ENCODE measurements at regions not wholly inside any gene's neighbourhood (a gene's known extent, or its start where the extent isn't known, plus 50 kb on each side); places are given as distances from the start of the nearest gene placed in this dataset.

- intact Hi-C loops (cut with DNase I): no loop called here
- Histone ChIP-seq H3K4me3 (no peak overlapping the region), H3K4me1 (no peaks in the 10 kb centered on the region), H3K9me3 (no peaks in the 10 kb centered on the region), H3K9ac (ENCODE audit: low read depth in 2 of 2, low read length in 2 of 2) (no peak overlapping the region), H3K27me3 (no peaks in the 10 kb centered on the region), H3K36me3 (no peaks in the 10 kb centered on the region), H3K27ac (no peak overlapping the region)
- TF ChIP-seq CTCF (IDR thresholded peaks at IDR 0.05): no peak
- no peak for DNase-seq
Observed at GRCh38 chr11:112718483-112718882, 242.7 kb upstream of the NCAM1 start.

- intact Hi-C loops (cut with DNase I): no loop called here
- H3K36me3 ChIP-seq: no peaks in the 10 kb centered on the region
- no peaks in the 10 kb centered on the region for H3K4me1 ChIP-seq
- no peak overlapping the region for H3K27ac ChIP-seq
- no peak overlapping the region for H3K9ac ChIP-seq (ENCODE audit: low read depth in 2 of 2, low read length in 2 of 2)
- no peak overlapping the region for H3K4me3 ChIP-seq
- no peak for TF ChIP-seq CTCF (IDR thresholded peaks at IDR 0.05)
- no peak for DNase-seq
- H3K27me3 ChIP-seq: no peaks in the 10 kb centered on the region
- no peaks in the 10 kb centered on the region for H3K9me3 ChIP-seq
Observed at GRCh38 chr11:112719736-112720525, 241.3 kb upstream of the NCAM1 start.

- no peak overlapping the region for H3K4me3 ChIP-seq
- no peak for TF ChIP-seq CTCF (IDR thresholded peaks at IDR 0.05)
- H3K4me1 ChIP-seq: no peaks in the 10 kb centered on the region
- H3K9me3 ChIP-seq: no peaks in the 10 kb centered on the region
- H3K9ac ChIP-seq (ENCODE audit: low read depth in 2 of 2, low read length in 2 of 2): no peak overlapping the region
- H3K27me3 ChIP-seq: no peaks in the 10 kb centered on the region
- intact Hi-C loops (cut with DNase I): no loop called here
- no peak for DNase-seq
- H3K27ac ChIP-seq: no peak overlapping the region
- H3K36me3 ChIP-seq: no peaks in the 10 kb centered on the region
Observed at GRCh38 chr11:112722148-112722547, 239.1 kb upstream of the NCAM1 start.

GRCh38 chr11:112722876-112723275 is 238.3 kb upstream of the NCAM1 start:
- Histone ChIP-seq H3K36me3 (no peaks in the 10 kb centered on the region), H3K9me3 (no peaks in the 10 kb centered on the region), H3K27ac (no peak overlapping the region), H3K4me1 (no peaks in the 10 kb centered on the region), H3K27me3 (no peaks in the 10 kb centered on the region), H3K9ac (ENCODE audit: low read depth in 2 of 2, low read length in 2 of 2) (no peak overlapping the region), H3K4me3 (no peak overlapping the region)
- intact Hi-C loops (cut with DNase I): no loop called here
- DNase-seq: no peak
- TF ChIP-seq CTCF (IDR thresholded peaks at IDR 0.05): no peak

GRCh38 chr11:112723676-112724495 is 237.3 kb upstream of the NCAM1 start:
- H3K27ac ChIP-seq: no peak overlapping the region
- intact Hi-C loops (cut with DNase I): no loop called here
- no peak overlapping the region for H3K4me3 ChIP-seq
- no peak for TF ChIP-seq CTCF (IDR thresholded peaks at IDR 0.05)
- H3K27me3 ChIP-seq: no peaks in the 10 kb centered on the region
- no peaks in the 10 kb centered on the region for H3K9me3 ChIP-seq
- no peaks in the 10 kb centered on the region for H3K4me1 ChIP-seq
- no peaks in the 10 kb centered on the region for H3K36me3 ChIP-seq
- H3K9ac ChIP-seq (ENCODE audit: low read depth in 2 of 2, low read length in 2 of 2): no peak overlapping the region
- no peak for DNase-seq

All from colonic mucosa (tissue), 4 donors.